ENCODE measurements at regions not wholly inside any gene's neighbourhood (a gene's known extent, or its start where the extent isn't known, plus 50 kb on each side); places are given as distances from the start of the nearest gene placed in this dataset.
"Not testable (repeated sequence)": the region's sequence is repeated elsewhere in the genome, so short reads cannot be mapped to it uniquely, and the experiment has no call there.

GRCh38 chr7:82507365-82507975 lies 63.9 kb upstream of the CACNA2D1 start:
- Mint-ChIP-seq H3K36me3 (no peaks in the 10 kb centered on the region), H3K4me1 (no peaks in the 10 kb centered on the region), H3K27ac (no peak overlapping the region), H3K9me3 (peaks cover 1% of the 10 kb centered on the region), H3K4me3 (no peak overlapping the region), H3K27me3 (peaks cover 13% of the 10 kb centered on the region)
- no peak for DNase-seq

- H3K4me1 Mint-ChIP-seq: no peaks in the 10 kb centered on the region
- H3K9me3 Mint-ChIP-seq: peaks cover 3% of the 10 kb centered on the region
- H3K27ac Mint-ChIP-seq: no peak overlapping the region
- no peak overlapping the region for H3K4me3 Mint-ChIP-seq
- H3K36me3 Mint-ChIP-seq: no peaks in the 10 kb centered on the region
- H3K27me3 Mint-ChIP-seq: peaks cover 9% of the 10 kb centered on the region
- no peak for DNase-seq
Measured at GRCh38 chr7:82506702-82507101, 63.1 kb upstream of the CACNA2D1 start.

GRCh38 chr7:82506208-82506607 lies 62.6 kb upstream of the CACNA2D1 start:
- no peak overlapping the region for H3K4me3 Mint-ChIP-seq

GRCh38 chr7:82501346-82501745 lies 57.8 kb upstream of the CACNA2D1 start:
- H3K4me1 Mint-ChIP-seq: no peaks in the 10 kb centered on the region
- no peak overlapping the region for H3K4me3 Mint-ChIP-seq
- no peaks in the 10 kb centered on the region for H3K27me3 Mint-ChIP-seq
- no peak for DNase-seq
- H3K36me3 Mint-ChIP-seq: no peaks in the 10 kb centered on the region
- peaks cover 5% of the 10 kb centered on the region for H3K9me3 Mint-ChIP-seq
- no peak overlapping the region for H3K27ac Mint-ChIP-seq

More at GRCh38 chr7:82506208-82506607, 62.6 kb upstream of the CACNA2D1 start:
- H3K9me3 Mint-ChIP-seq: peaks cover 5% of the 10 kb centered on the region
- peaks cover 9% of the 10 kb centered on the region for H3K27me3 Mint-ChIP-seq
- H3K36me3 Mint-ChIP-seq: no peaks in the 10 kb centered on the region
- H3K27ac Mint-ChIP-seq: no peak overlapping the region
- DNase-seq: no peak
- no peaks in the 10 kb centered on the region for H3K4me1 Mint-ChIP-seq

GRCh38 chr7:82499546-82499945 lies 56.0 kb upstream of the CACNA2D1 start:
- H3K4me3 Mint-ChIP-seq, H3K27me3 Mint-ChIP-seq, H3K27ac Mint-ChIP-seq, DNase-seq, H3K4me1 Mint-ChIP-seq, H3K9me3 Mint-ChIP-seq, H3K36me3 Mint-ChIP-seq: not testable (repeated sequence)

GRCh38 chr7:82494420-82494819 lies 50.8 kb upstream of the CACNA2D1 start:
- no peaks in the 10 kb centered on the region for H3K9me3 Mint-ChIP-seq
- no peaks in the 10 kb centered on the region for H3K36me3 Mint-ChIP-seq
- H3K27me3 Mint-ChIP-seq: no peaks in the 10 kb centered on the region
- H3K4me3 Mint-ChIP-seq: no peak overlapping the region
- H3K4me1 Mint-ChIP-seq: no peaks in the 10 kb centered on the region
- no peak overlapping the region for H3K27ac Mint-ChIP-seq
- no peak for DNase-seq

Data from activated naive CD8-positive, alpha-beta T cell treated with anti-CD3 and anti-CD28 coated beads for 36 hours (primary cell).